IPS DF 6.9 (cell line): ENCODE measurements at regions not wholly inside any gene's neighbourhood (a gene's known extent, or its start where the extent isn't known, plus 50 kb on each side); places are given as distances from the start of the nearest gene placed in this dataset.

Experiments used
- DNase-seq: peaks from one replicate; pipeline ENCODE4 v3.0.0-alpha.2; 2013; ENCODE audit warnings: low read depth, low spot score
- H3K27ac ChIP-seq: one replicate; pipeline ENCODE4 v1.5.1; 2013; ENCODE audit warnings: low read length, control low read depth
- H3K27me3 ChIP-seq: 2 replicates; pipeline ENCODE4 v1.6.1; 2013; ENCODE audit warnings: mild to moderate bottlenecking, low read length; ENCODE audit not compliant: control insufficient read depth, insufficient read depth
- H3K36me3 ChIP-seq: 2 replicates; pipeline ENCODE4 v1.6.1; 2013; ENCODE audit warnings: low read length; ENCODE audit not compliant: control insufficient read depth, insufficient read depth
- H3K4me1 ChIP-seq: 2 replicates; pipeline ENCODE4 v1.6.1; 2013; ENCODE audit warnings: low read length; ENCODE audit not compliant: control insufficient read depth, insufficient read depth
- H3K4me3 ChIP-seq: 2 replicates; pipeline ENCODE4 v1.5.1; 2013; ENCODE audit warnings: mild to moderate bottlenecking, low read length
- H3K9me3 ChIP-seq: 2 replicates; pipeline ENCODE4 v1.6.1; 2013; ENCODE audit warnings: low read length, inconsistent platforms; ENCODE audit not compliant: control insufficient read depth, insufficient read depth
- WGBS: extraction: QIAGEN DNeasy Blood & Tissue Kit; methylation state at CpG from one replicate; pipeline ENCODE4 v1.1.7; 2013; ENCODE audit warnings: mixed read lengths, missing lambda C conversion rate; ENCODE audit not compliant: insufficient read length, insufficient coverage; 5-methylcytosine and 5-hydroxymethylcytosine counted together

DNA sequence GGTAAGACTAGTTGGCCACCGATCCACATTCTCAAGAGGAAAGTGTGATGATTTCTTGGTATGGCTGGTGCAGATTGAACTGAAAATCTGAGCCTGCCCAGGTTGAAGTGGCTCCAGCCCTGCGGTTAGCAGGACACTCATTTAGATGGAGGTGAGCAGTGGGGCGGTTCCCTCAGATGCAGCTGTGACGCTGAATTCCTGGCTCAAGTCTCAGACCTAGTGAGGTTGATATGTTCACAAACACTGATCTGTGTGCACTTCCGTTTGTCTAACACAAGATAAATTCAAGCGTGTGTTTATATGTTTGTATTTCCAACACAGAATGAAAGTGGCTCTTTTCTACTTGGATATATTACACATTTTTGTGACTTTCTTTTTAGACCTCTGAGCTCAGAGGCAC is 83.4 kb upstream of the FRMD1 start:
- WGBS = no CpG with 5 or more reads among the region's 6 CpGs
- Histone ChIP-seq H3K9me3 (no peaks in the 10 kb centered on the region), H3K36me3 (no peaks in the 10 kb centered on the region), H3K27me3 (no peaks in the 10 kb centered on the region), H3K4me3 (no peak overlapping the region), H3K27ac (no peak overlapping the region), H3K4me1 (no peaks in the 10 kb centered on the region; the same call in 1 of the 2 replicates)
- no peak for DNase-seq

DNA sequence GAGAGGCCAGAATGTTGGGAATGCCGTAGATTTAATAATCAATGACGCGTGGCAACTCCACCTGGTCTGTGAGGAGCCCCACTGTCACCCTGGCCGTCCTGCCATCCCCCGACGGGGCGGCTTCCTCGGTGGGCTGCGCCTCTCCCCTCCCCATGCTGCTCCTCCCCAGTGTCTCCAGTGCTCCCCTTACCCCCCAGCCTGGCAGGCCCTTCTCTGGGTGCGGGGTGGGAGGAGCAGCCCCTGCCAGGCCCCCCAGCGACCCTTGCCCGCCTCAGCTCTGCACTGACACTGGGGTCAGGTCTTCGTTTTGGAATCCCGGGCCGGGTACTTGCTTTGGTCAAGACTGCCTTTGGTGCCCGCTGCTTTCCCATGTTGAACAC is 82.3 kb upstream of the FRMD1 start:
- Histone ChIP-seq H3K27ac (no peak overlapping the region), H3K4me1 (peaks cover 2% of the 10 kb centered on the region; the same call in 1 of the 2 replicates), H3K27me3 (no peaks in the 10 kb centered on the region), H3K36me3 (no peaks in the 10 kb centered on the region), H3K9me3 (no peaks in the 10 kb centered on the region), H3K4me3 (no peak overlapping the region)
- no peak for DNase-seq
- WGBS = no CpG with 5 or more reads among the region's 16 CpGs

DNA sequence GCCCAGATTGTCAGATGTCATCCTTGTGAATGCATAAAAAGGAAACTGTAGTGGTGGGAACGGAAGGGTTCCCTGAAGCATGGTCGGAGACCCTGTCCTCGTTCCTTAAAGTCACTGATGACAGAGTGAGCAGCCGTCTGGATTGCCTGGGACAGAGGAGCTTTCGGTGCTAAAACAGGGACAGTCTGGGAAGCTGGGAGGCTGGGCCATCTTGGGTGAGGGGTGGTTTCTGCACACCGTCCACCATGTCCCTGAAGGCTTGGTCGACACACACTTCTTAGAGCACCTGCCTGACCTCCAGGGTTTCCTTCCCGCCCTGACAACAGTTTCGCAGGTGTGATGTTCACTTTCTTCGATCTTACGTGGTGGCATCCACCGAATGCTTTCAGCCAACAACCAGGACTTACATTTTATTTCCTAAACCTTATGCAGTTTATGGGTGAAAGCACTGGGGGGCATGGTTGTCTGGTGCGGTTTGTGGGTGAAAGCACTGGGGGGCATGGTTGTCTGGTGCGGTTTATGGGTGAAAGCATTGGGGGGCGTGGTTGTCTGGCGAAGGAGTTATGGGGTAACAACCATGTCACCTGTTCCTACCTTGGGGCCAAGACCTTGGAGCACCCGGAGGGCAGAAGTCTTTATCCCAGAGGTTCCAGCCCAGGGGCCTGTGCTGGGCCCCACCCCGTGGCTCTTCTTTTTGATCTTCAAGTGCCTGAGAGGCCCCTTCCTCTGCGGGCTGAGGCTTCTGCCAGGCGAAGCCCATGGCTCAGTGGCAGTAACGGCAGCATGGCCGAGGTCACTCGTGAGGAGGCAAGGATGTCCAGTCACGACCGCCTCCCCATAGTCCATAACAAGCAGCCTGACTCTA is 81.7 kb upstream of the FRMD1 start:
- WGBS = no CpG with 5 or more reads among the region's 25 CpGs
- no peaks in the 10 kb centered on the region for H3K9me3 ChIP-seq

DNA sequence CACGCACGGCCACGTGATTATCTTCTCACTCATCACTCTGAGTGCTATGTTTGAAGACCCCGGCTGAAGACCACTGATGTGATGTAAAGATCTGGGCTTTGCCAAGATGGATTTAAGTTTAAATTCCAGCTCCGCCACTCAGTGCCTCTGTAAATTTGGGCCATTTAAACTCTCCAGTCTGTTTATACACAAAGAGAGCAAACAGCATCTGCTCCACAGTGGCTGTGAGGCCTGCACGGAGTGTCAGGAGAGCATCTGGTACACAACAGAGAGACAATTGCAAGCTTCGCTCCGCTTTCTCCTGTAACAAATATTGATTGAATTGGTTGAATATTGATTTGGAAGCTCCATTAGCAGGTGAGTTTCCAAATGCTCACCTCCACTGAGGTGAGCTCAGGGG is 80.5 kb upstream of the FRMD1 start:
- Histone ChIP-seq H3K36me3 (no peaks in the 10 kb centered on the region), H3K27ac (no peak overlapping the region), H3K4me3 (no peak overlapping the region), H3K4me1 (peaks cover 2% of the 10 kb centered on the region; the same call in 1 of the 2 replicates), H3K27me3 (no peaks in the 10 kb centered on the region), H3K9me3 (no peaks in the 10 kb centered on the region)
- no peak for DNase-seq
- whole genome bisulfite sequencing = no CpG with 5 or more reads among the region's 8 CpGs

More for the DNA sequence above, 81.7 kb upstream of the FRMD1 start:
- peaks cover 2% of the 10 kb centered on the region; the same call in 1 of the 2 replicates for H3K4me1 ChIP-seq
- H3K27ac ChIP-seq = no peak overlapping the region
- no peaks in the 10 kb centered on the region for H3K36me3 ChIP-seq
- no peak for DNase-seq
- no peak overlapping the region for H3K4me3 ChIP-seq
- no peaks in the 10 kb centered on the region for H3K27me3 ChIP-seq

DNA sequence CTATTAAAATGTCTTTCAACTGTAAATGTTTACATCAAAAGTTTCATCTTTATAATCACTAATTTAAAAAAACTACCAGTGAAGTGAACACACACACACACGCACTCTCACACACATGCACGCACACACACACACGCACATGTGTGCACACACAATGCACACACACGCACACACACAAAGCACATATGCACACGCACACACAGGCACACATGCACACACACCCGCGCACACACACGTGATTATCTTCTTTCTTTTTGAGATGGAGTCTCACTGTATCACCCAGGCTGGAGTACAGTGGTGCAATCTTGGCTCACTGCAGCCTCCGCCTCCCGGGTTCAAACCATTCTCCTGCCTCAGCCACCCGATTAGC is 80.0 kb upstream of the FRMD1 start:
- no peak for DNase-seq
- Histone ChIP-seq H3K4me1 (peaks cover 2% of the 10 kb centered on the region; the same call in 1 of the 2 replicates), H3K4me3 (no peak overlapping the region), H3K27me3 (no peaks in the 10 kb centered on the region), H3K9me3 (no peaks in the 10 kb centered on the region), H3K36me3 (no peaks in the 10 kb centered on the region), H3K27ac (no peak overlapping the region)
- WGBS = 100% methylated on average over 2 of the region's 11 CpGs

DNA sequence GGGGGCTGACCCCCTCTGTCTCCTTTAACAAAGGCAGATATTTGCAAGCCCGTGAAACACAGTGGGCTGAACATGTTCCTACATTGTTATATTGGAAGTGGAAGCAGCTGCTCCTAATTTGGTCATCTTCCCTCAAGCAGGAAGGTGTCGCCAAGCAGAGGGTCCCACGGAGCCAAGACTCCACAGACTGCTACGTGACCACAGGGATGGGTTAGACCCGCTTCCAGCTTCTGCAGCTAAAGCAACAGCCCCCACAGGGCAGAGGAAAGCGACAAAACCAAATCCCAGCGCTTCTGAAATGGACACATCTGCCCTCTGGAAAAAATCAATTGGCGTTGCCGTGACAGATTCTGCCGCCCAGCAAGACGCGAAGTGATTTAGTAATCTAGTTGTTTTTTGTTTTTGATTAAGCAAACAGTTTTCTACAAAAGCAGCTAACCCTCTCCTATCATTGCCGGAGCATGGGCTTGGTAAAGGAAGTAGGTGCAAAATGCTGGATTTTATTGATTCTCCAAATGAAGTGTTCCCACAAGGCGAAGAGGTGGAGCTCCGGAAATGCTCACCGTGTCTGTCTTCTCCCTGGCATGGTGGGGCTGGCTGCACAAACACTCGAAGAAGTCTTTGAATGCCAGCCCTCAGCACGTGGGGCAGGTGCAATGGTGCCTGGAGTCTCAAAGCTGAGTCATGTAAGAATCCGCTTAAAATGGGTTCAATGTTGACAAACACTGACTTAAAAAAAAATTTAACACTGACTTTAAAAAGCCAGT is 79.4 kb upstream of the FRMD1 start:
- H3K27ac ChIP-seq = no peak overlapping the region
- no CpG with 5 or more reads among the region's 19 CpGs for WGBS

DNA sequence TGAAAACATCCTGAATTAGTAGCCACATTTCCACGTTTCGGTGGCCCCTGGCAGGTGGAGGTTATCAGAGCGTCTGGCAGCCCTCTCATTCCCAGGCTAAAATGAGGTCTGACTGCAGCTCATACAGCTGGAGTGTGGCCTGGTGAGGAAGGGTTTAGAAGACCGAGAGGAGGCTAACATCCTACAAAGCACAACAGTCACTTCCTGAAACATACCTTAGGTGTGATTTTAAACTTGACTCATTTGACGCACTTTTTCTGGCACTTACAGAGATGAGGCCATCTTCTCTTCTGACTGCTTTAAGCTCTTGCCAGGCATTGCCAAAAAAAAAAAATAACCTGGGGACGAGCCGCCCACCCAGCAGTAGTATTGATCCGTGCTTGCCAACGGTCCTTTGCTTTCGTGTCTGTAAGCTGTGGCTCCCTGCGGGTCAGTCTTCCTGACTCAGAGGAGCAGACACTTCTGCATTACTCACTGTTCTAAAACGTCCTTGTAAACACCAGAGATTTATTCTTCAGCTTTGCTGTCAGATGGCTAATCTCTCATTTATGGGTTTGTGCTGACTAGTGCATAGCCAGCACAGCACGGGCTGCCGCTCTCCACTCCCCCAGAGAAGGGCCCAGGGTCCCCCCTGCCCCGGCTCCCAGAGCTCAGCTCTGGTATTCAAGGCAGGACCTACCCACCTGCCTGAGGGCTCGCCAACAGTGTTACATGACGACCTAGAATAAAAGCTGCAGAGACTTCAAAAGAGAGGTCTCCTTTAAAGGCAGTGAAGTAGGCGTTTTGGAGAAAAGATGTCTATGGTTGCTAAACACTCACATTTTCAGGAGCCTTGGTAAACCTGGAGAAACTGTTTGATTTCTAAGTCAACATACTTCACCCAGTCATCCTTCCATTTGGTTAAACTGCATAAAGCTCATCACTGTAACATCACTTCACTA is 78.5 kb upstream of the FRMD1 start:
- H3K27ac ChIP-seq = no peak overlapping the region
- no peaks in the 10 kb centered on the region for H3K27me3 ChIP-seq
- peaks cover 2% of the 10 kb centered on the region; the same call in 1 of the 2 replicates for H3K4me1 ChIP-seq
- H3K9me3 ChIP-seq = no peaks in the 10 kb centered on the region
- no CpG with 5 or more reads among the region's 18 CpGs for WGBS
- no peak for DNase-seq
- no peak overlapping the region for H3K4me3 ChIP-seq
- no peaks in the 10 kb centered on the region for H3K36me3 ChIP-seq

More for the DNA sequence above, 79.4 kb upstream of the FRMD1 start:
- H3K4me1 ChIP-seq = peaks cover 2% of the 10 kb centered on the region; the same call in 1 of the 2 replicates
- DNase-seq = no peak
- H3K36me3 ChIP-seq = no peaks in the 10 kb centered on the region
- H3K9me3 ChIP-seq = no peaks in the 10 kb centered on the region
- H3K27me3 ChIP-seq = no peaks in the 10 kb centered on the region
- H3K4me3 ChIP-seq = no peak overlapping the region

DNA sequence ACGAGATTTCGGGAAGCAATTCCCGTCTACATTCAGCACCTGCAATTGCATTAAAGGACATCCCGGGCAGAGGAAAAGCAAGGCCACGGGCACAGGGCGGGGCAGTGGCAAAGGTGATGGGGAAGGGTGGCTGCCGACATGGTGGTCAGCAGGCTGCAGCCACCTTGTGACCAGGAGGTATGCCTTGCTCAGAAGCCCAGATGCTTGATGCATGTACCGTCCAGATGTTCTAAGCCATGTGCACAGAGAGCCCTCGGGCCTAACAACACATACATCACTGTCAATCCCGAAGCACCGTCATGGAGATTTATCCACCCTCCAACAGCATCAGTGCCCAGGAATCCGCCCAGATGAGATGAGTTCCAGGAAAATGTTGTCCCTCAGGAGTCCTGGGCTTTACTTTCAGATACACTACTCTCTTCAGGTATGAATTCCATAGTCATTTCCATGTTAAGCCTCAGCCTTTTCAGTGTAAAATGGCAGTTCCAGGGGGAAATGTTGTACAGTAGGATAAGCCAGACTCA is 77.8 kb upstream of the FRMD1 start:
- Histone ChIP-seq H3K27me3 (no peaks in the 10 kb centered on the region), H3K9me3 (no peaks in the 10 kb centered on the region), H3K4me3 (no peak overlapping the region), H3K36me3 (no peaks in the 10 kb centered on the region), H3K4me1 (peaks cover 2% of the 10 kb centered on the region; the same call in 1 of the 2 replicates), H3K27ac (no peak overlapping the region)
- DNase-seq = no peak
- WGBS = no CpG with 5 or more reads among the region's 12 CpGs

DNA sequence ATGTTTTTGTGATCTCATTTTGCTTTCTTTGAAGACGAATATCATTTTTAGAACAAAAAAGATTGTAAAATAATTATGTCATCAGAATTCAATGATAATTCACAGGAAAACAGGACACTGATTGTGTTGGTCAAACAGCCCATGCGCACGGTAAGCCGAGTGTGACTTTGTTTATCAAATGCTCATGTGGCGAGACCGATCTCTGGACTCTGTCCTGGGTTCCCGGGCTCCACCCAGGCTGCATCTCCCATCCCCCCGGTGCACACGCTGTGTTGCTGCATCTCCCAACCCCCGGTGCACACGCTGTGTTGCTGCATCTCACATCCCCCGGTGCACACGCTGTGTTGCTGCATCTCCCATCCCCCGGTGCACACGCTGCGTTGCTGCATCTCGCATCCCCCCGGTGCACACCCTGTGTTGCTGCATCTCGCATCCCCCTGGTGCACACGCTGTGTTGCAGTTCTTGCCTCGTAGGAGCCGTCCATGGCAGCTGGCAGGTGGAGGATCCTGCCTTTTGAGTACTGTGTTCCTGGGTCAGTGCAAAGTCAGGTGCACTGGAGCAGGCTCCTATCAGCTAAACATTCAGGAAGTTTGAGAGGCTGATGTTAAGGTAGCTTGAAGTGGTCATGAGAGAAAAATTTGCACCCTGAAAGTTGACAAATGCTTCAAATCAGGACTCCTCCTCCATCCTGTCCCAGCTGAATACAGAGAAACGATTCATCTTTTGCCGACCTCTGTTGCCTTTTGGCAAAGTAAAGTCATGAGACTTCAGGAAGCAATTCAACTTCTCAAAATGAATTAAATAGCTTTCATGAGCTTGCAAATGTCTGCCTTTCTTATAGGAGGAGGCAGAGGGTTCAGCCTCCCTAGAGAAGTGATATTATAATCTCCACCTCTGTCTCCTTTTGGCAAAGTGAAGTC is 77.1 kb upstream of the FRMD1 start:
- Histone ChIP-seq H3K27ac (no peak overlapping the region), H3K4me1 (peaks cover 2% of the 10 kb centered on the region; the same call in 1 of the 2 replicates), H3K36me3 (no peaks in the 10 kb centered on the region), H3K27me3 (no peaks in the 10 kb centered on the region), H3K9me3 (no peaks in the 10 kb centered on the region), H3K4me3 (no peak overlapping the region)
- no peak for DNase-seq
- WGBS = no CpG with 5 or more reads among the region's 24 CpGs
